Endodermal cell (in vitro differentiated cells): ENCODE measurements at regions not wholly inside any gene's neighbourhood (a gene's known extent, or its start where the extent isn't known, plus 50 kb on each side); places are given as distances from the start of the nearest gene placed in this dataset.

Experiments
- DNase-seq: peaks from one replicate; pipeline ENCODE4 v3.0.0-alpha.2; 2017
- H3K27ac ChIP-seq: 2 replicates; pipeline ENCODE4 v1.5.1; 2013; ENCODE audit warnings: mild to moderate bottlenecking, low read depth, low read length, moderate library complexity
- H3K27me3 ChIP-seq: 2 replicates; pipeline ENCODE4 v1.6.1; 2013; ENCODE audit warnings: mild to moderate bottlenecking, low read length, moderate library complexity; ENCODE audit not compliant: insufficient read depth, control insufficient read depth, poor library complexity, severe bottlenecking
- H3K36me3 ChIP-seq: 2 replicates; pipeline ENCODE4 v1.7.0; 2013; ENCODE audit warnings: mild to moderate bottlenecking, low read length, moderate library complexity; ENCODE audit not compliant: control insufficient read depth, insufficient read depth
- H3K4me1 ChIP-seq: one replicate; pipeline ENCODE4 v1.7.0; 2013; ENCODE audit warnings: low read length; ENCODE audit not compliant: control insufficient read depth, insufficient read depth
- H3K4me3 ChIP-seq: 2 replicates; pipeline ENCODE4 v1.5.1; 2013; ENCODE audit warnings: mild to moderate bottlenecking, low read length, moderate library complexity
- H3K9ac ChIP-seq: 2 replicates; pipeline ENCODE4 v1.6.1; 2013; ENCODE audit warnings: mild to moderate bottlenecking, low read length, moderate library complexity; ENCODE audit not compliant: poor library complexity, severe bottlenecking; ENCODE audit errors: extremely low read depth
- H3K9me3 ChIP-seq: 2 replicates; pipeline ENCODE4 v1.6.1; 2013; ENCODE audit warnings: mild to moderate bottlenecking, low read length, moderate library complexity; ENCODE audit not compliant: control insufficient read depth
- H3K27ac Mint-ChIP-seq: 2 replicates; pipeline ENCODE4 v1.8.0; 2020; ENCODE audit warnings: mixed read lengths
- H3K27me3 Mint-ChIP-seq: 2 replicates; pipeline ENCODE4 v1.8.0; 2021; ENCODE audit warnings: mild to moderate bottlenecking, mixed read lengths; ENCODE audit not compliant: insufficient read depth
- H3K36me3 Mint-ChIP-seq: 2 replicates; pipeline ENCODE4 v1.8.0; 2020; ENCODE audit warnings: low read depth, mixed read lengths
- H3K4me1 Mint-ChIP-seq: 2 replicates; pipeline ENCODE4 v1.8.0; 2020; ENCODE audit warnings: mixed read lengths
- H3K4me3 Mint-ChIP-seq: 2 replicates; pipeline ENCODE4 v1.8.0; 2020; ENCODE audit warnings: mild to moderate bottlenecking, moderate library complexity, mixed read lengths
- H3K9me3 Mint-ChIP-seq: 2 replicates; pipeline ENCODE4 v1.8.0; 2020; ENCODE audit warnings: mild to moderate bottlenecking, mixed read lengths
- CTCF ChIP-seq: fragments of 200-600 bp; sonication (generic); conservative IDR thresholded peaks from 2 replicates; pipeline ENCODE4 v1.5.0; 2021; ENCODE audit warnings: antibody characterized with exemption, mild to moderate bottlenecking
- WGBS, 2 experiments: methylation state at CpG; one replicate each; pipeline versions ENCODE4 v1.1.5 to v1.1.7; 2013; ENCODE audit warnings: missing lambda C conversion rate in 2 of 2, mixed read lengths in 1 of 2; ENCODE audit not compliant: insufficient coverage in 1 of 2, insufficient read length in 1 of 2; 5-methylcytosine and 5-hydroxymethylcytosine counted together

- peak; percentile 86 for DNase-seq
- H3K9me3 Mint-ChIP-seq: peaks cover 42% of the 10 kb centered on the region
- H3K27ac ChIP-seq: no peak overlapping the region
- peaks cover 13% of the 10 kb centered on the region for H3K4me1 Mint-ChIP-seq
- peaks cover 14% of the 10 kb centered on the region for H3K9me3 ChIP-seq
- peak; percentile 76 for TF ChIP-seq CTCF
- H3K27ac Mint-ChIP-seq: no peak overlapping the region
- no peaks in the 10 kb centered on the region for H3K4me1 ChIP-seq
- 43 to 54% methylated on average over 11 to 12 of the region's 12 CpGs for WGBS, 2 experiments
- H3K36me3 Mint-ChIP-seq: no peaks in the 10 kb centered on the region
- H3K9ac ChIP-seq: no peak overlapping the region
- no peaks in the 10 kb centered on the region for H3K27me3 Mint-ChIP-seq
- H3K27me3 ChIP-seq: no peaks in the 10 kb centered on the region
- H3K36me3 ChIP-seq: no peaks in the 10 kb centered on the region
- no peak overlapping the region for H3K4me3 ChIP-seq
- peak overlapping the region; percentile 43 for H3K4me3 Mint-ChIP-seq
Measured at GRCh38 chr15:23857028-23857641, 170.0 kb upstream of the NDN start.

- TF ChIP-seq CTCF: no peak
- Histone ChIP-seq H3K9me3 (peaks cover 17% of the 10 kb centered on the region), H3K4me3 (no peak overlapping the region), H3K27ac (no peak overlapping the region), H3K27me3 (no peaks in the 10 kb centered on the region), H3K36me3 (no peaks in the 10 kb centered on the region), H3K9ac (no peak overlapping the region), H3K4me1 (no peaks in the 10 kb centered on the region)
- peaks cover 42% of the 10 kb centered on the region for H3K9me3 Mint-ChIP-seq
- no peaks in the 10 kb centered on the region for H3K36me3 Mint-ChIP-seq
- no peak overlapping the region for H3K4me3 Mint-ChIP-seq
- no peaks in the 10 kb centered on the region for H3K27me3 Mint-ChIP-seq
- WGBS, 2 experiments: 77 to 80% methylated on average over 5 of the region's 5 CpGs
- peaks cover 13% of the 10 kb centered on the region for H3K4me1 Mint-ChIP-seq
- no peak for DNase-seq
- H3K27ac Mint-ChIP-seq: no peak overlapping the region
Measured at GRCh38 chr15:23859008-23859407, 171.9 kb upstream of the NDN start.

- peak; percentile 95 for DNase-seq
- Histone ChIP-seq H3K4me1 (no peaks in the 10 kb centered on the region), H3K36me3 (no peaks in the 10 kb centered on the region), H3K9me3 (peaks cover 20% of the 10 kb centered on the region), H3K27me3 (no peaks in the 10 kb centered on the region), H3K4me3 (peak overlapping the region; percentile 59), H3K9ac (no peak overlapping the region), H3K27ac (no peak overlapping the region)
- Mint-ChIP-seq H3K9me3 (peaks cover 41% of the 10 kb centered on the region), H3K27me3 (no peaks in the 10 kb centered on the region), H3K4me3 (peak overlapping the region; percentile 35), H3K36me3 (no peaks in the 10 kb centered on the region), H3K4me1 (peaks cover 13% of the 10 kb centered on the region), H3K27ac (peak overlapping the region; percentile 90)
- WGBS, 2 experiments: 59 to 73% methylated on average over 19 to 31 of the region's 31 CpGs
- TF ChIP-seq CTCF: peak; percentile 45
Measured at GRCh38 chr15:23860290-23861245, 173.5 kb upstream of the NDN start.
